ENCODE measurements at regions not wholly inside any gene's neighbourhood (a gene's known extent, or its start where the extent isn't known, plus 50 kb on each side); places are given as distances from the start of the nearest gene placed in this dataset.

GRCh38 chr2:42906111-42906556 lies 113.8 kb upstream of the HAAO start:
- Histone ChIP-seq H3K27ac (ENCODE audit: low read depth in 1 of 2, low read length in 1 of 2) (peak overlapping the region; percentile 51 to 82), H3K9me3 (ENCODE audit: control insufficient read depth in 4 of 4, insufficient read depth in 3 of 4, low read length in 3 of 4) (no peaks in the 10 kb centered on the region), H3K4me1 (ENCODE audit: control insufficient read depth in 5 of 5, insufficient read depth in 5 of 5, low read length in 5 of 5) (peaks cover 3 to 64% (median 44%) of the 10 kb centered on the region in 5 donors), H3K27me3 (ENCODE audit: control insufficient read depth in 3 of 3, insufficient read depth in 3 of 3, low read length in 2 of 3) (peaks cover 0 to 4% (median 0%) of the 10 kb centered on the region in 3 donors), H3K36me3 (ENCODE audit: control insufficient read depth in 4 of 4, insufficient read depth in 4 of 4, low read length in 4 of 4) (no peaks in the 10 kb centered on the region), H3K9ac (ENCODE audit: insufficient read depth in 1 of 2, low read length in 2 of 2) (peak overlapping the region in 1 of 2 donors; percentile 56), H3K4me3 (no peak overlapping the region)
- DNase-seq (no peak), ATAC-seq (ENCODE audit: insufficient read depth, low FRiP score) (no peak)
- 26% methylated on average over 4 of the region's 4 CpGs for WGBS, 2 donors
- no peak for TF ChIP-seq CTCF (IDR thresholded peaks at IDR 0.05; ENCODE audit: control extremely low read depth, extremely low read depth)

GRCh38 chr2:42905341-42906110 lies 113.1 kb upstream of the HAAO start:
- Histone ChIP-seq H3K9ac (ENCODE audit: insufficient read depth in 1 of 2, low read length in 2 of 2) (peak overlapping the region in 1 of 2 donors; percentile 56), H3K4me3 (no peak overlapping the region), H3K9me3 (ENCODE audit: control insufficient read depth in 4 of 4, insufficient read depth in 3 of 4, low read length in 3 of 4) (no peaks in the 10 kb centered on the region), H3K36me3 (ENCODE audit: control insufficient read depth in 4 of 4, insufficient read depth in 4 of 4, low read length in 4 of 4) (no peaks in the 10 kb centered on the region), H3K4me1 (ENCODE audit: control insufficient read depth in 5 of 5, insufficient read depth in 5 of 5, low read length in 5 of 5) (peaks cover 3 to 58% (median 40%) of the 10 kb centered on the region in 5 donors), H3K27ac (ENCODE audit: low read depth in 1 of 2, low read length in 1 of 2) (peak overlapping the region; percentile 51 to 82), H3K27me3 (ENCODE audit: control insufficient read depth in 3 of 3, insufficient read depth in 3 of 3, low read length in 2 of 3) (peaks cover 0 to 6% (median 0%) of the 10 kb centered on the region in 3 donors)
- TF ChIP-seq CTCF (IDR thresholded peaks at IDR 0.05; ENCODE audit: control extremely low read depth, extremely low read depth), result no peak
- no peak for ATAC-seq (ENCODE audit: insufficient read depth, low FRiP score)
- DNase-seq, result peak; percentile 74 to 90 (median 85)
- WGBS, 2 donors, result 36 to 44% methylated on average over 25 of the region's 25 CpGs

- H3K27me3 ChIP-seq (ENCODE audit: control insufficient read depth in 3 of 3, insufficient read depth in 3 of 3, low read length in 2 of 3), result peaks cover 0 to 9% (median 0%) of the 10 kb centered on the region in 3 donors
- TF ChIP-seq CTCF (IDR thresholded peaks at IDR 0.05; ENCODE audit: control extremely low read depth, extremely low read depth), result no peak
- peak overlapping the region in 1 of 2 donors; percentile 43 for H3K27ac ChIP-seq (ENCODE audit: low read depth in 1 of 2, low read length in 1 of 2)
These were observed 112.1 kb upstream of the HAAO start for GRCh38 chr2:42904576-42904876.

More at GRCh38 chr2:42904576-42904876, 112.1 kb upstream of the HAAO start:
- H3K4me1 ChIP-seq (ENCODE audit: control insufficient read depth in 5 of 5, insufficient read depth in 5 of 5, low read length in 5 of 5), result peaks cover 3 to 49% (median 38%) of the 10 kb centered on the region in 5 donors
- no peaks in the 10 kb centered on the region for H3K9me3 ChIP-seq (ENCODE audit: control insufficient read depth in 4 of 4, insufficient read depth in 3 of 4, low read length in 3 of 4)
- no peak overlapping the region for H3K4me3 ChIP-seq
- WGBS, 2 donors, result 89 to 94% methylated on average over 3 of the region's 3 CpGs
- ATAC-seq (ENCODE audit: insufficient read depth, low FRiP score) (no peak), DNase-seq (no peak)
- H3K36me3 ChIP-seq (ENCODE audit: control insufficient read depth in 4 of 4, insufficient read depth in 4 of 4, low read length in 4 of 4), result no peaks in the 10 kb centered on the region
- H3K9ac ChIP-seq (ENCODE audit: insufficient read depth in 1 of 2, low read length in 2 of 2), result no peak overlapping the region
